ENCODE measurements at regions not wholly inside any gene's neighbourhood (a gene's known extent, or its start where the extent isn't known, plus 50 kb on each side); places are given as distances from the start of the nearest gene placed in this dataset.

GRCh38 chr18:29605365-29605764, 1428.4 kb upstream of the CDH2 start:
- no peak for DNase-seq
- no peak overlapping the region for H3K4me3 Mint-ChIP-seq
- Histone ChIP-seq H3K79me2 (ENCODE audit: insufficient read depth, low read length) (no peaks in the 10 kb centered on the region), H2BK12ac (ENCODE audit: insufficient read length, low read depth, low read length) (no peak overlapping the region), H3K27ac (ENCODE audit: insufficient read length, low read depth, low read length) (no peak overlapping the region), H3T11ph (ENCODE audit: low read length) (no peak overlapping the region), H3K9ac (ENCODE audit: extremely low read depth, insufficient read length, low read length) (no peak overlapping the region), H4K20me1 (ENCODE audit: control insufficient read depth, insufficient read depth, insufficient read length) (no peaks in the 10 kb centered on the region), H2BK120ac (ENCODE audit: low read depth, low read length, poor library complexity, severe bottlenecking) (no peak overlapping the region), H3K4me2 (ENCODE audit: insufficient read depth, insufficient read length, low read length) (no peak overlapping the region), H4K5ac (ENCODE audit: insufficient read length, low read depth, low read length) (no peak overlapping the region), H2BK5ac (ENCODE audit: insufficient read length, low read length) (no peak overlapping the region), H3K23ac (ENCODE audit: insufficient read length, low read depth, low read length) (no peak overlapping the region), H2AK5ac (ENCODE audit: insufficient read length, low read length) (no peak overlapping the region), H3K56ac (ENCODE audit: insufficient read length, low read depth, low read length) (no peak overlapping the region), H2BK20ac (ENCODE audit: low read depth, low read length, poor library complexity, severe bottlenecking) (no peak overlapping the region), H2BK15ac (ENCODE audit: low read depth, low read length) (no peak overlapping the region), H4K8ac (replicated peaks; ENCODE audit: insufficient read length, low read depth, low read length) (no peak overlapping the region), H3K18ac (ENCODE audit: insufficient read length, low read depth, low read length) (no peak overlapping the region), H3K4me1 (ENCODE audit: insufficient read depth, low read length) (no peaks in the 10 kb centered on the region), H3K27me3 (ENCODE audit: insufficient read depth, low read length) (no peaks in the 10 kb centered on the region), H3K23me2 (ENCODE audit: insufficient read length, low read depth, low read length, poor library complexity, severe bottlenecking) (no peaks in the 10 kb centered on the region), H3K9me3 (ENCODE audit: control insufficient read depth, low read depth, low read length) (peaks cover 9% of the 10 kb centered on the region), H3K14ac (ENCODE audit: insufficient read depth, low read length) (no peak overlapping the region), H3K4ac (ENCODE audit: low read depth, low read length) (no peak overlapping the region), H4K91ac (ENCODE audit: insufficient read length, low read depth, low read length) (no peak overlapping the region), H3K79me1 (ENCODE audit: insufficient read depth, low read depth, low read length, poor library complexity, severe bottlenecking) (no peaks in the 10 kb centered on the region), H2AFZ (ENCODE audit: low read length) (no peak overlapping the region)
- no CpG with 5 or more reads among the region's 1 CpG for WGBS (ENCODE audit: extremely low coverage, insufficient read length, low lambda C conversion rate)
- peaks cover 34 to 42% of the 10 kb centered on the region in 2 experiments for H3K9me3 Mint-ChIP-seq
- no peak for TF ChIP-seq CTCF (conservative IDR thresholded peaks at IDR 0.05)
- H3K27me3 Mint-ChIP-seq (ENCODE audit: low read depth) = no peaks in the 10 kb centered on the region
- H3K27ac Mint-ChIP-seq = no peak overlapping the region
- peaks cover 14 to 44% (median 21%) of the 10 kb centered on the region in 3 experiments for H3K36me3 Mint-ChIP-seq (ENCODE audit: insufficient read depth in 1 of 3, low read depth in 3 of 3)
- H3K4me1 Mint-ChIP-seq = no peaks in the 10 kb centered on the region
